Uterus (tissue), 3 donors: ENCODE measurements at regions not wholly inside any gene's neighbourhood (a gene's known extent, or its start where the extent isn't known, plus 50 kb on each side); places are given as distances from the start of the nearest gene placed in this dataset.

Experiments used
- DNase-seq, 2 donors: peaks; one replicate each; pipeline ENCODE4 v3.0.0-alpha.2; 2019 to 2020
- H3K27ac ChIP-seq, 2 donors: fragments of 200-600 bp; sonication (generic); 1 replicate in 1 of 2; 2 replicates in 1 of 2; pipeline ENCODE4 v1.5.1; 2016 to 2018
- H3K27me3 ChIP-seq, 2 donors: fragments of 200-600 bp; sonication (generic); one replicate each; pipeline ENCODE4 v1.5.1; 2018 to 2019; ENCODE audit warnings: control low read depth in 1 of 2
- H3K36me3 ChIP-seq, 2 donors: fragments of 200-600 bp; sonication (generic); one replicate each; pipeline ENCODE4 v1.5.1; 2019; ENCODE audit warnings: control low read depth in 1 of 2
- H3K4me1 ChIP-seq, 2 donors: fragments of 200-600 bp; sonication (generic); one replicate each; pipeline ENCODE4 v1.5.1; 2018 to 2019; ENCODE audit warnings: control low read depth in 1 of 2
- H3K4me3 ChIP-seq, 2 donors: fragments of 200-600 bp; sonication (generic); 1 replicate in 1 of 2; 2 replicates in 1 of 2; pipeline ENCODE4 v1.5.1; 2018 to 2019; ENCODE audit warnings: mild to moderate bottlenecking in 1 of 2
- H3K9me3 ChIP-seq, 2 donors: fragments of 200-600 bp; sonication (generic); one replicate each; pipeline ENCODE4 v1.5.1; 2019; ENCODE audit warnings: control low read depth in 1 of 2
- CTCF ChIP-seq, 4 experiments: fragments of 200-600 bp in 2 of 4; fragments of 450-650 bp in 2 of 4; sonication (generic) in 2 of 4; IDR thresholded peaks; one replicate each; pipeline ENCODE4 v1.5.1; 2016 to 2019; ENCODE audit warnings: antibody characterized with exemption in 4 of 4, mild to moderate bottlenecking in 2 of 4, moderate library complexity in 1 of 4
- POLR2A ChIP-seq, 2 donors: fragments of 450-650 bp; IDR thresholded peaks; one replicate each; pipeline ENCODE4 v1.6.1; 2016; ENCODE audit warnings: antibody characterized with exemption in 2 of 2, mild to moderate bottlenecking in 1 of 2, moderate library complexity in 1 of 2
- intact Hi-C: fragments of 100-400 bp; cut with DNase I; formaldehyde crosslinking; loops from one replicate; pipeline ENCODE4 v1.15.1; 2023; ENCODE audit warnings: low total_unique reads
- donor health status: DM: yes; HTN: yes; CAD: no.

GRCh38 chr10:78910476-78910875 lies 158.3 kb upstream of the ZMIZ1 start:
- Histone ChIP-seq H3K4me3 (no peak overlapping the region), H3K4me1 (no peaks in the 10 kb centered on the region), H3K27ac (no peak overlapping the region), H3K27me3 (no peaks in the 10 kb centered on the region), H3K36me3 (no peaks in the 10 kb centered on the region), H3K9me3 (no peaks in the 10 kb centered on the region)
- TF ChIP-seq CTCF (IDR thresholded peaks at IDR 0.05) (no peak), POLR2A (IDR thresholded peaks at IDR 0.05) (no peak)
- intact Hi-C loops, result no loop called here
- no peak for DNase-seq

GRCh38 chr10:78910886-78911285 lies 157.9 kb upstream of the ZMIZ1 start:
- Histone ChIP-seq H3K4me3 (no peak overlapping the region), H3K36me3 (no peaks in the 10 kb centered on the region), H3K4me1 (no peaks in the 10 kb centered on the region), H3K27ac (no peak overlapping the region), H3K9me3 (no peaks in the 10 kb centered on the region), H3K27me3 (no peaks in the 10 kb centered on the region)
- intact Hi-C loops, result no loop called here
- no peak for DNase-seq
- TF ChIP-seq CTCF (IDR thresholded peaks at IDR 0.05), result no peak
- no peak for TF ChIP-seq POLR2A (IDR thresholded peaks at IDR 0.05)

GRCh38 chr10:78911533-78912340 lies 157.0 kb upstream of the ZMIZ1 start:
- H3K4me1 ChIP-seq, result no peaks in the 10 kb centered on the region
- no peaks in the 10 kb centered on the region for H3K9me3 ChIP-seq
- H3K36me3 ChIP-seq, result no peaks in the 10 kb centered on the region
- no peaks in the 10 kb centered on the region for H3K27me3 ChIP-seq
- TF ChIP-seq CTCF (IDR thresholded peaks at IDR 0.05) (no peak), POLR2A (IDR thresholded peaks at IDR 0.05) (no peak)
- intact Hi-C loops, result no loop called here
- no peak for DNase-seq
- H3K27ac ChIP-seq, result no peak overlapping the region
- H3K4me3 ChIP-seq, result no peak overlapping the region

GRCh38 chr10:78912361-78913218 lies 156.2 kb upstream of the ZMIZ1 start:
- TF ChIP-seq CTCF (IDR thresholded peaks at IDR 0.05) (no peak), POLR2A (IDR thresholded peaks at IDR 0.05) (no peak)
- no peaks in the 10 kb centered on the region for H3K36me3 ChIP-seq
- intact Hi-C loops, result no loop called here
- no peaks in the 10 kb centered on the region for H3K9me3 ChIP-seq
- H3K4me1 ChIP-seq, result no peaks in the 10 kb centered on the region
- DNase-seq, result no peak
- H3K4me3 ChIP-seq, result no peak overlapping the region
- H3K27me3 ChIP-seq, result no peaks in the 10 kb centered on the region
- H3K27ac ChIP-seq, result no peak overlapping the region
